H9 (cell line): ENCODE measurements at regions not wholly inside any gene's neighbourhood (a gene's known extent, or its start where the extent isn't known, plus 50 kb on each side); places are given as distances from the start of the nearest gene placed in this dataset.

Experiments
- DNase-seq: peaks from one replicate; pipeline ENCODE4 v3.0.0-alpha.2; 2017
- H2AFZ ChIP-seq: one replicate; pipeline ENCODE4 v1.6.1; 2013; ENCODE audit warnings: mild to moderate bottlenecking, low read length, control low read depth, moderate library complexity
- H2AK5ac ChIP-seq: 2 replicates; pipeline ENCODE4 v1.6.1; 2013; ENCODE audit warnings: low read length, control low read depth, mixed read lengths; ENCODE audit not compliant: insufficient read length
- H2BK120ac ChIP-seq: one replicate; pipeline ENCODE4 v1.6.1; 2013; ENCODE audit warnings: low read depth, mild to moderate bottlenecking, low read length, control low read depth, inconsistent platforms; ENCODE audit not compliant: poor library complexity, severe bottlenecking
- H2BK12ac ChIP-seq: 2 replicates; pipeline ENCODE4 v1.6.1; 2013; ENCODE audit warnings: low read length, control low read depth, mixed read lengths, low read depth; ENCODE audit not compliant: insufficient read length
- H2BK15ac ChIP-seq: 2 replicates; pipeline ENCODE4 v1.6.1; 2013; ENCODE audit warnings: low read depth, low read length, control low read depth
- H2BK20ac ChIP-seq: one replicate; pipeline ENCODE4 v1.6.1; 2013; ENCODE audit warnings: low read depth, mild to moderate bottlenecking, low read length, control low read depth, inconsistent platforms; ENCODE audit not compliant: poor library complexity, severe bottlenecking
- H2BK5ac ChIP-seq: 2 replicates; pipeline ENCODE4 v1.6.1; 2013; ENCODE audit warnings: low read length, control low read depth, mixed read lengths; ENCODE audit not compliant: insufficient read length
- H3K14ac ChIP-seq: 2 replicates; pipeline ENCODE4 v1.6.1; 2013; ENCODE audit warnings: low read length, control low read depth; ENCODE audit not compliant: insufficient read depth
- H3K18ac ChIP-seq: 2 replicates; pipeline ENCODE4 v1.6.1; 2013; ENCODE audit warnings: low read depth, mild to moderate bottlenecking, mixed read lengths, low read length, control low read depth; ENCODE audit not compliant: insufficient read length
- H3K23ac ChIP-seq: 2 replicates; pipeline ENCODE4 v1.6.1; 2013; ENCODE audit warnings: low read length, control low read depth, mixed read lengths, low read depth; ENCODE audit not compliant: insufficient read length
- H3K23me2 ChIP-seq: 2 replicates; pipeline ENCODE4 v1.6.1; 2013; ENCODE audit warnings: low read depth, mild to moderate bottlenecking, mixed read lengths, low read length, control low read depth; ENCODE audit not compliant: insufficient read length, poor library complexity, severe bottlenecking
- H3K27ac ChIP-seq: 2 replicates; pipeline ENCODE4 v1.5.1; 2013; ENCODE audit warnings: low read length, control low read depth, mixed read lengths, low read depth; ENCODE audit not compliant: insufficient read length
- H3K27me3 ChIP-seq: 2 replicates; pipeline ENCODE4 v1.6.1; 2013; ENCODE audit warnings: low read length, control low read depth, inconsistent platforms; ENCODE audit not compliant: insufficient read depth
- H3K4ac ChIP-seq: 2 replicates; pipeline ENCODE4 v1.6.1; 2013; ENCODE audit warnings: low read depth, mild to moderate bottlenecking, control low read depth, inconsistent platforms, low read length, moderate library complexity
- H3K4me1 ChIP-seq: 2 replicates; pipeline ENCODE4 v1.6.1; 2013; ENCODE audit warnings: low read length, control low read depth, inconsistent platforms; ENCODE audit not compliant: insufficient read depth
- H3K4me2 ChIP-seq: 2 replicates; pipeline ENCODE4 v1.6.1; 2013; ENCODE audit warnings: low read length, control low read depth, mixed read lengths; ENCODE audit not compliant: insufficient read length, insufficient read depth
- H3K56ac ChIP-seq: 2 replicates; pipeline ENCODE4 v1.6.1; 2013; ENCODE audit warnings: low read depth, mild to moderate bottlenecking, mixed read lengths, low read length, control low read depth; ENCODE audit not compliant: insufficient read length
- H3K79me1 ChIP-seq: 2 replicates; pipeline ENCODE4 v1.6.1; 2013; ENCODE audit warnings: low read depth, mild to moderate bottlenecking, moderate library complexity, low read length, control low read depth, inconsistent platforms; ENCODE audit not compliant: insufficient read depth, poor library complexity, severe bottlenecking
- H3K79me2 ChIP-seq: 2 replicates; pipeline ENCODE4 v1.6.1; 2013; ENCODE audit warnings: low read length, control low read depth, inconsistent platforms; ENCODE audit not compliant: insufficient read depth
- H3K9ac ChIP-seq: 2 replicates; pipeline ENCODE4 v1.6.1; 2013; ENCODE audit warnings: low read length, control low read depth, mixed read lengths; ENCODE audit not compliant: insufficient read length; ENCODE audit errors: extremely low read depth
- H3K9me3 ChIP-seq: one replicate; pipeline ENCODE4 v1.6.1; 2013; ENCODE audit warnings: low read depth, low read length, inconsistent platforms; ENCODE audit not compliant: control insufficient read depth
- H3T11ph ChIP-seq: one replicate; pipeline ENCODE4 v1.6.1; 2013; ENCODE audit warnings: mild to moderate bottlenecking, low read length, control low read depth, inconsistent platforms
- H4K20me1 ChIP-seq: one replicate; pipeline ENCODE4 v1.6.1; 2013; ENCODE audit not compliant: control insufficient read depth, insufficient read length, insufficient read depth
- H4K5ac ChIP-seq: 2 replicates; pipeline ENCODE4 v1.6.1; 2013; ENCODE audit warnings: low read depth, mild to moderate bottlenecking, mixed read lengths, low read length, control low read depth; ENCODE audit not compliant: insufficient read length
- H4K8ac ChIP-seq: replicated peaks from 2 replicates; pipeline ENCODE4 v1.6.1; 2013; ENCODE audit warnings: low read length, control low read depth, mixed read lengths, low read depth; ENCODE audit not compliant: insufficient read length
- H4K91ac ChIP-seq: 2 replicates; pipeline ENCODE4 v1.6.1; 2013; ENCODE audit warnings: low read depth, mild to moderate bottlenecking, moderate library complexity, mixed read lengths, low read length, control low read depth; ENCODE audit not compliant: insufficient read length
- H3K27ac Mint-ChIP-seq, 3 experiments: 2 replicates in 2 of 3; 3 replicates in 1 of 3; pipeline ENCODE4 v1.8.0; 2020 to 2021; ENCODE audit warnings: mixed read lengths in 3 of 3, mild to moderate bottlenecking in 1 of 3, moderate library complexity in 1 of 3
- H3K27me3 Mint-ChIP-seq: 2 replicates; pipeline ENCODE4 v1.8.0; 2021; ENCODE audit warnings: low read depth, mild to moderate bottlenecking, moderate library complexity, mixed read lengths
- H3K36me3 Mint-ChIP-seq, 3 experiments: 2 replicates in 2 of 3; 3 replicates in 1 of 3; pipeline ENCODE4 v1.8.0; 2020 to 2021; ENCODE audit warnings: low read depth in 3 of 3, mixed read lengths in 3 of 3; ENCODE audit not compliant: insufficient read depth in 1 of 3
- H3K4me1 Mint-ChIP-seq, 2 experiments: 2 replicates each; pipeline ENCODE4 v1.8.0; 2020; ENCODE audit warnings: mixed read lengths in 2 of 2
- H3K4me3 Mint-ChIP-seq, 2 experiments: 2 replicates in 1 of 2; 3 replicates in 1 of 2; pipeline ENCODE4 v1.8.0; 2020 to 2021; ENCODE audit warnings: mild to moderate bottlenecking in 2 of 2, mixed read lengths in 2 of 2, moderate library complexity in 1 of 2
- H3K9me3 Mint-ChIP-seq, 2 experiments: 2 replicates in 1 of 2; 3 replicates in 1 of 2; pipeline ENCODE4 v1.8.0; 2020; ENCODE audit warnings: mild to moderate bottlenecking in 2 of 2, mixed read lengths in 2 of 2, moderate library complexity in 1 of 2
- WGBS: extraction: QIAGEN DNeasy Blood & Tissue Kit; methylation state at CpG from one replicate; pipeline ENCODE4 v1.1.7; 2013; ENCODE audit warnings: missing lambda C conversion rate, low lambda C conversion rate, mixed read lengths; ENCODE audit not compliant: insufficient read length; ENCODE audit errors: extremely low coverage; 5-methylcytosine and 5-hydroxymethylcytosine counted together
- TF ChIP-seq, protein P1 (sequence below): fragments of 200-600 bp; sonication (generic); conservative IDR thresholded peaks from 3 replicates; pipeline ENCODE4 v1.8.0; 2021; ENCODE audit warnings: antibody characterized with exemption, mild to moderate bottlenecking

DNA sequence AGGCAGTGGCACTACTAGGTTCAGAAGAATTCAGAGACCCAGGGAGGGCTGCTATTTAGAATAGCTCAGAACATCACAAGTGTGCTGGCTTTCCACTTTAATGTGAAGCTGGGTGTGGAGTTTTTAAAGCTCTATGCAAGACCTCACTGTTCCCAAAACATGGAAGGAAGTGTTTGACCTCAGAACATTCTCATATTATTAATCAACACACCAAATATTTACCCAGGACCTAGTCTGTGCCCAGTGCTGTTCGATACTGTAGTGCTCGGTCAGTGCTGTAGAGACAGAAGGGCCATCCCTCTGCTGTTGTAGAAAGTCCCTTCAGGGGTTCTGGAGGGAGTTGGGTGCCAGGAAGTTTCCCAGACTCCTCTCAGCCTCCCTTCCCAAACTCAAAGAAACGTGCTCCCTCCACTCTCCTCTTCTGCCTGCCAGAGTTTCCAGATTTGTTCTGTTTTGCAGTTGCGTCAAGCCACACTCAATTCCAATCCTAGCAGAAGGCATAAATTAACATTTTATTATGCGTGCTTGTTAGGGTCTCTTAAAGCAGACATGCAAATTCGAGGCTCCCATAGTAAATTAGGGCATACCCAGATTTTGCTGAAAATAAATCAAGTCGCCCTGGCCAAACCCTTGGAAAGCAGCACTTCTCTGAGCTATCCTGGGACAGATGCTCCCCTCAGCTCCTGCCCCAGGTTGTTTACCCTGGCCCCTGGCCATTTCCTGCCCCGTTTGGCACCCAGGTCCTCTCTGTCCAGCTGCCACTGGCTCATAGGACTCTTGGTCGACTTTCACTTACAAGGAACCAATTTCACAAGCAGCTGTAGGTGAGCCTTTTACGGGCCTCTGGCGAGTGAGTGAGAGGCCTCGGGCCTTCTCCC, 248.6 kb downstream of the HIVEP2 start:
- no peaks in the 10 kb centered on the region for H3K9me3 Mint-ChIP-seq
- Histone ChIP-seq H3K4me1 (peaks cover 2% of the 10 kb centered on the region; the same call in 1 of the 2 replicates), H2BK20ac (no peak overlapping the region), H3K4ac (no peak overlapping the region), H3K9me3 (no peaks in the 10 kb centered on the region), H3K4me2 (no peak overlapping the region), H2AFZ (no peak overlapping the region), H4K20me1 (no peaks in the 10 kb centered on the region), H3K9ac (no peak overlapping the region), H3K27me3 (no peaks in the 10 kb centered on the region), H3K23ac (no peak overlapping the region), H4K5ac (no peak overlapping the region), H3K14ac (no peak overlapping the region), H3K79me2 (no peaks in the 10 kb centered on the region), H2BK15ac (no peak overlapping the region), H3K27ac (no peak overlapping the region), H3K56ac (no peak overlapping the region), H4K8ac (no peak overlapping the region), H2BK120ac (no peak overlapping the region), H3K18ac (no peak overlapping the region), H3K23me2 (no peaks in the 10 kb centered on the region), H2BK12ac (no peak overlapping the region), H3K79me1 (no peaks in the 10 kb centered on the region), H2AK5ac (no peak overlapping the region), H3T11ph (no peak overlapping the region), H2BK5ac (no peak overlapping the region), H4K91ac (no peak overlapping the region)
- no peaks in the 10 kb centered on the region; a peak in 1 of 7 replicates for H3K36me3 Mint-ChIP-seq
- no peak for DNase-seq
- no CpG with 5 or more reads among the region's 12 CpGs for WGBS
- no peaks in the 10 kb centered on the region for H3K27me3 Mint-ChIP-seq
- no peak overlapping the region for H3K4me3 Mint-ChIP-seq
- no peak overlapping the region for H3K27ac Mint-ChIP-seq
- H3K4me1 Mint-ChIP-seq = peaks cover 12 to 13% of the 10 kb centered on the region in 2 experiments
- TF ChIP-seq, protein P1, sequence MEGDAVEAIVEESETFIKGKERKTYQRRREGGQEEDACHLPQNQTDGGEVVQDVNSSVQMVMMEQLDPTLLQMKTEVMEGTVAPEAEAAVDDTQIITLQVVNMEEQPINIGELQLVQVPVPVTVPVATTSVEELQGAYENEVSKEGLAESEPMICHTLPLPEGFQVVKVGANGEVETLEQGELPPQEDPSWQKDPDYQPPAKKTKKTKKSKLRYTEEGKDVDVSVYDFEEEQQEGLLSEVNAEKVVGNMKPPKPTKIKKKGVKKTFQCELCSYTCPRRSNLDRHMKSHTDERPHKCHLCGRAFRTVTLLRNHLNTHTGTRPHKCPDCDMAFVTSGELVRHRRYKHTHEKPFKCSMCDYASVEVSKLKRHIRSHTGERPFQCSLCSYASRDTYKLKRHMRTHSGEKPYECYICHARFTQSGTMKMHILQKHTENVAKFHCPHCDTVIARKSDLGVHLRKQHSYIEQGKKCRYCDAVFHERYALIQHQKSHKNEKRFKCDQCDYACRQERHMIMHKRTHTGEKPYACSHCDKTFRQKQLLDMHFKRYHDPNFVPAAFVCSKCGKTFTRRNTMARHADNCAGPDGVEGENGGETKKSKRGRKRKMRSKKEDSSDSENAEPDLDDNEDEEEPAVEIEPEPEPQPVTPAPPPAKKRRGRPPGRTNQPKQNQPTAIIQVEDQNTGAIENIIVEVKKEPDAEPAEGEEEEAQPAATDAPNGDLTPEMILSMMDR = no peak
